Activated CD8-positive, alpha-beta memory T cell treated with anti-CD3 and anti-CD28 coated beads, Interleukin-2, amount 10 ng/mL, durations not matched to agents 7 days and 5 days (primary cell): ENCODE measurements at regions not wholly inside any gene's neighbourhood (a gene's known extent, or its start where the extent isn't known, plus 50 kb on each side); places are given as distances from the start of the nearest gene placed in this dataset.
"Not testable (repeated sequence)": the region's sequence is repeated elsewhere in the genome, so short reads cannot be mapped to it uniquely, and the experiment has no call there.

Experiments
- ATAC-seq: fragments of 150-1000 bp; cut with Tn5 transposase; one replicate; pipeline ENCODE4 v1.10.0; 2021; ENCODE audit warnings: moderate library complexity
- CTCF ChIA-PET: fragments of 350-600 bp; sonication (Branson Sonifier 250); formaldehyde crosslinking; loops from one replicate; lab custom pipeline; 2021; ENCODE audit warnings: antibody characterized with exemption; lab: Charles Lee
- DNase-seq: peaks from one replicate; pipeline ENCODE4 v3.0.0-alpha.2; 2020
- H3K27ac Mint-ChIP-seq: one replicate; pipeline ENCODE4 v1.8.0; 2021; ENCODE audit warnings: mild to moderate bottlenecking, mixed read lengths
- H3K27me3 Mint-ChIP-seq: one replicate; pipeline ENCODE4 v1.8.0; 2021; ENCODE audit warnings: mixed read lengths
- H3K36me3 Mint-ChIP-seq: one replicate; pipeline ENCODE4 v1.8.0; 2021; ENCODE audit warnings: mild to moderate bottlenecking, mixed read lengths
- H3K4me1 Mint-ChIP-seq: one replicate; pipeline ENCODE4 v1.8.0; 2021; ENCODE audit warnings: mixed read lengths
- H3K4me3 Mint-ChIP-seq: one replicate; pipeline ENCODE4 v1.8.0; 2021; ENCODE audit warnings: mild to moderate bottlenecking, moderate library complexity, mixed read lengths
- H3K9me3 Mint-ChIP-seq: one replicate; pipeline ENCODE4 v1.8.0; 2022; ENCODE audit warnings: low read depth, mixed read lengths

- no peak overlapping the region for H3K27ac Mint-ChIP-seq
- CTCF ChIA-PET, result no interaction called here
- no peak overlapping the region for H3K4me3 Mint-ChIP-seq
- ATAC-seq (no peak), DNase-seq (no peak)
- no peaks in the 10 kb centered on the region for H3K4me1 Mint-ChIP-seq
- no peaks in the 10 kb centered on the region for H3K27me3 Mint-ChIP-seq
- no peaks in the 10 kb centered on the region for H3K36me3 Mint-ChIP-seq
- H3K9me3 Mint-ChIP-seq, result peaks cover 12% of the 10 kb centered on the region
These were observed 440.4 kb upstream of the ERCC4 start for GRCh38 chr16:13479549-13479948.

GRCh38 chr16:13480801-13481200, 439.2 kb upstream of the ERCC4 start:
- ATAC-seq (no peak), DNase-seq (no peak)
- Mint-ChIP-seq H3K27me3 (no peaks in the 10 kb centered on the region), H3K36me3 (no peaks in the 10 kb centered on the region), H3K9me3 (peaks cover 14% of the 10 kb centered on the region), H3K4me3 (no peak overlapping the region), H3K4me1 (no peaks in the 10 kb centered on the region), H3K27ac (no peak overlapping the region)
- CTCF ChIA-PET, result no interaction called here

DNA sequence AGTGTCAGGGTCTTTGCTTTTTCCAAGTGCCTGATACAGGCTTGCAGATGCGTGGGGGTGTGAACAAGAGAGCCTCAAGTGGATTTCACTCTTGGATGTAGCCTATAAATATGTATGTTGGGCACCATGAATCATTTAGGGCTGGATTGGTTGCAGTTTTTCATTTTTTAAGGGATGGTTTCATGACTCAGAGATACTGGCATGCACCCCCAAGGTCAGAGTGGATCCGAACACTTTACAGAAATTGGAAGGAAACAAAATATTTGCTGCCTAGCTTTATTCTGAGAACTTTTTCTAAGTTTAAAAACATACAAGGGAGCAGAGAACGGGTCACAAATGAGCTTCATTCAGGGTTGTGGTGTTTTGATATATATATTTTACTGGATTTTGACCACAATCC, 436.8 kb upstream of the ERCC4 start:
- Mint-ChIP-seq H3K9me3 (peaks cover 21% of the 10 kb centered on the region), H3K27ac (no peak overlapping the region), H3K4me1 (no peaks in the 10 kb centered on the region), H3K27me3 (no peaks in the 10 kb centered on the region), H3K4me3 (no peak overlapping the region), H3K36me3 (no peaks in the 10 kb centered on the region)
- no peak for DNase-seq
- no peak for ATAC-seq
- CTCF ChIA-PET, result no interaction called here

DNA sequence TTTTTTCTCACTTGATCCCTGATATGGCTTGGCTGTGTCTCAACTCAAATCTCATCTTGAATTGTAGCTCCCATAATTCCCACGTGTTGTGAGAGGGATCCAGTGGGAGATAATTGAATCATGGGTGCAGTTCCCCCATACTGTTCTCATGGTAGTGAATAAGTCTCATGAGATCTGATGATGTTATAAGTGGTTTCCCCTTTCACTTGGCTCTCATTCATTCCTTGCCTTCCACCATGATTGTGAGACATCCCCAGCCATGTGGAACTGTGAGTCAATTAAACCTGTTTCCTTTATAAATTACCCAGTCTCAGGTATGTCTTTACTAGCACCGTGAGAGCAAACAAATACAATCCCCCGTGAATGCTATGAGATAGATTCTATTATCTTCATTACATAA, 430.5 kb upstream of the ERCC4 start:
- H3K4me3 Mint-ChIP-seq, H3K27me3 Mint-ChIP-seq, CTCF ChIA-PET, H3K36me3 Mint-ChIP-seq, H3K27ac Mint-ChIP-seq, ATAC-seq, H3K4me1 Mint-ChIP-seq, DNase-seq: not testable (repeated sequence)
- H3K9me3 Mint-ChIP-seq, result peaks cover 12% of the 10 kb centered on the region

- Mint-ChIP-seq H3K4me1 (no peaks in the 10 kb centered on the region), H3K27ac (no peak overlapping the region), H3K4me3 (no peak overlapping the region), H3K9me3 (peaks cover 6% of the 10 kb centered on the region), H3K27me3 (no peaks in the 10 kb centered on the region), H3K36me3 (no peaks in the 10 kb centered on the region)
- CTCF ChIA-PET, result no interaction called here
- DNase-seq, result no peak
- ATAC-seq, result no peak
These were observed 427.9 kb upstream of the ERCC4 start for GRCh38 chr16:13492046-13492445.

GRCh38 chr16:13503960-13504635, 415.9 kb upstream of the ERCC4 start:
- H3K4me1 Mint-ChIP-seq, result no peaks in the 10 kb centered on the region
- H3K36me3 Mint-ChIP-seq, result no peaks in the 10 kb centered on the region
- H3K27me3 Mint-ChIP-seq, result no peaks in the 10 kb centered on the region
- no peak overlapping the region for H3K4me3 Mint-ChIP-seq
- no peaks in the 10 kb centered on the region for H3K9me3 Mint-ChIP-seq
- no peak overlapping the region for H3K27ac Mint-ChIP-seq
- ATAC-seq, result no peak
- CTCF ChIA-PET, result no interaction called here
- DNase-seq, result no peak

GRCh38 chr16:13507530-13507929, 412.4 kb upstream of the ERCC4 start:
- CTCF ChIA-PET, result no interaction called here
- no peak overlapping the region for H3K27ac Mint-ChIP-seq
- no peaks in the 10 kb centered on the region for H3K4me1 Mint-ChIP-seq
- no peaks in the 10 kb centered on the region for H3K36me3 Mint-ChIP-seq
- no peaks in the 10 kb centered on the region for H3K9me3 Mint-ChIP-seq
- no peaks in the 10 kb centered on the region for H3K27me3 Mint-ChIP-seq
- no peak for ATAC-seq
- no peak for DNase-seq
- no peak overlapping the region for H3K4me3 Mint-ChIP-seq

DNA sequence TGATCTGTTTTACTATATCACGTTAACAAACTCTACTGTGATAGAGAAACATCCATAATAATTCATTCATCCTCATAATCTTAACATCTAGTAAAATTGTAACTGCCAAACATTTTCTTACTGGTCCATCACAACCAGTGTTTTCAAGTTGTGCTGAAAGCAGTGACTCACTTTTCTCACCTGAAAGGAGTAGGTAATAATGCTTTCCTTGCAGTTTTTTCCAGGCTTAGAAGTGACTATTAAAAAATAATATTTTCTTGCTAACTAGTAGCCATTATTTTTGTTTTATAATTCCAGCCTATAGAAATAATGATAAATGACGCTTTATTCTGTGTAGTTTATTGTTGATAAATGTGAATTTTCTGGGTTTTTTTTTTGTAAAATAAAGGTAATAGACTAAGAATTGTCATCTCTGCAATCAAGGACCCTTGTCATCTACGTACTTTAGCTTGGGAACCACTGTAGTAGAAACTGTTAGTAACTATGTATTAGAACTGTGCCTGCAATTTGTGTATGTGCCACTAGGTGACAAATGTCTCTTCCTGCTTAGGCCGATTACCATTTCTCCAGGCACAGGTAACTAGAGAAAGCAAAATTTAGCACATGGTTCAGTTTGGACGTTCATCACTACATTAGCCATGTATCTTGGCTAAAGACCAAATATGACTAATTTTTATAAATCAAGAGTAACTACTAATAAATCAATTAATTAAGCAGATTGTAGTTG, 409.4 kb upstream of the ERCC4 start:
- Mint-ChIP-seq H3K27ac (no peak overlapping the region), H3K4me3 (no peak overlapping the region), H3K27me3 (no peaks in the 10 kb centered on the region), H3K36me3 (no peaks in the 10 kb centered on the region), H3K9me3 (peaks cover 3% of the 10 kb centered on the region), H3K4me1 (no peaks in the 10 kb centered on the region)
- CTCF ChIA-PET, result no interaction called here
- no peak for ATAC-seq
- no peak for DNase-seq

DNA sequence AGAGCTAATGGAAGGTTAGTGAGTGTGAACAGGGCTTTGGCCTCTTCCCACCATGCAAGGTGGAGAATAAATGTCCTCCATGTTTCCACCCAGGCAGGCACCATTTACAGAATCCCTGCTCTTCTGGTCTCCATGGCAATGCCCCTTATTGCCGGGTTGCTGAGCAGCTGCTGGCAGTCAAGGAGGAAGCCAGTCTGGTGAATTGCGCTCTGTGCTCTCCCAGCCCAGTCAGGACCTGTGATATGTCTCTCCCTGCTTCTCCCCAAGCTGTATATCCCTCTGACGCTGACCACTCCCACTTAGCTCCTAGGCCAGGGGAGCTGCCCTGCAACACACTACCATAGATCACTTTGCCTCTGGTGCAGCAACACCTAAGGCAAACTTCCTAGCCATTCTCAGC, 402.1 kb upstream of the ERCC4 start:
- DNase-seq (no peak), ATAC-seq (no peak)
- Mint-ChIP-seq H3K27ac (no peak overlapping the region), H3K4me3 (no peak overlapping the region), H3K27me3 (no peaks in the 10 kb centered on the region), H3K9me3 (peaks cover 9% of the 10 kb centered on the region), H3K4me1 (no peaks in the 10 kb centered on the region), H3K36me3 (no peaks in the 10 kb centered on the region)
- CTCF ChIA-PET, result no interaction called here

DNA sequence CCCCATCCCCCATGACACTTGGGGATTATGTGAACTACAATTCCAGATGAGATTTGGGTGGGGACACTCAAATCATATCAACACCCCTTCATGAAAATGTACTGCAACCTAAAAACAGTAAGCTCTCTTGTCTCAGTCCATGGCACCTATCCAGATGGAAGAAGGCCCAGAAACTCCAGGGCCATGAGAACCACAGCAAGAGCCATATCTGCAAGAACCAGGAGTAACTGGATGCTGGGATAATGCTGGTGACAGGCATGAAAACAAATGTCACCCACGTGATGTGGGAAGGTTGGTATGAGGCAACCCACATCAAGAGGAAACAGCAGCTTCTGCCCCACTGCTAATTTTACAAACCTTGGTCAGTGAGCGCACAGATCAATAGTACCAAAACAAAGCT, 400.1 kb upstream of the ERCC4 start:
- CTCF ChIA-PET, result no interaction called here
- H3K9me3 Mint-ChIP-seq, result peaks cover 8% of the 10 kb centered on the region

DNA sequence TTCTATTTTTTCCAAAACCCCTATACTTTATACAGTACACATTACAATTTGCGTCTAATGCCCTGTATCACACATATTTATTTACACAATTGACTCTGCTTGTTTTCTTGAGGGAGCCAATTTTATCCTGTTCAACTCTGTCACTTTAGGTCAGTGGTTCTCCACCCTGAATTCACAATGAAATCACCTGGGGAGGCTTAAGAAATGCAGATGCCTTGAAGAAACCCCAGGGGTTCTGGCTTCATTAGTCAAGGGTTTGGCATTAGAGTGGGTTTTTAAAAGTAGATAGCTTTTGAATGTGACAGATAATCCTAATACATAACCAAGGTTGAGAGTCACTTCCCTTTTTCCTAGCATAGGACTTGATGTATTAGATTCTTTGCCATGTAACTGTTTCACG, 398.6 kb upstream of the ERCC4 start:
- H3K27me3 Mint-ChIP-seq, result no peaks in the 10 kb centered on the region
- H3K4me1 Mint-ChIP-seq, result no peaks in the 10 kb centered on the region
- H3K27ac Mint-ChIP-seq, result no peak overlapping the region
- peaks cover 4% of the 10 kb centered on the region for H3K9me3 Mint-ChIP-seq
- CTCF ChIA-PET, result no interaction called here
- H3K4me3 Mint-ChIP-seq, result no peak overlapping the region
- H3K36me3 Mint-ChIP-seq, result no peaks in the 10 kb centered on the region
- ATAC-seq (no peak), DNase-seq (no peak)

More for the DNA sequence above, 400.1 kb upstream of the ERCC4 start:
- Mint-ChIP-seq H3K27me3 (no peaks in the 10 kb centered on the region), H3K27ac (no peak overlapping the region), H3K4me1 (no peaks in the 10 kb centered on the region), H3K36me3 (no peaks in the 10 kb centered on the region), H3K4me3 (no peak overlapping the region)
- ATAC-seq (no peak), DNase-seq (no peak)

DNA sequence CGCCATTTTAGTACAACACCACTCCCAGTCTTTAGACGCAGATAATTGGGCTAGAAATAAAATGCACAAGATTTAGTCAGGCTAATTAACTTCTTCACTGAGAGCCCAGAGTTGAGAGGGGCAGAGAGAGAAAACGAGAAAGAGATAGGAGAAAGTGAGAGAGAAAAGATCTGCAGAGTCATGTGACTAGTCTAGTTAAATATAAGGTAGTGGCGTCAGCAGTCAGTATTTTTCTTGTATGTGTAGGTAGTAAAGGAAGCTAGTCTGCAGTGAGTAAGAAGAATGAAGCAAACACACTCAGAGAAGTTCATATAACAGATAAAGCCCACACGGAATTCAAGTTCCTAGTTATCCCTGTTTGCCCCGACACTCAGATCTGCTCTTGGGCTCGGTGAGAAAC, 392.6 kb upstream of the ERCC4 start:
- H3K9me3 Mint-ChIP-seq, result peaks cover 5% of the 10 kb centered on the region
- ATAC-seq (no peak), DNase-seq (no peak)
- H3K36me3 Mint-ChIP-seq, result no peaks in the 10 kb centered on the region
- no peak overlapping the region for H3K4me3 Mint-ChIP-seq
- no peaks in the 10 kb centered on the region for H3K27me3 Mint-ChIP-seq
- H3K27ac Mint-ChIP-seq, result no peak overlapping the region
- CTCF ChIA-PET, result no interaction called here
- no peaks in the 10 kb centered on the region for H3K4me1 Mint-ChIP-seq

DNA sequence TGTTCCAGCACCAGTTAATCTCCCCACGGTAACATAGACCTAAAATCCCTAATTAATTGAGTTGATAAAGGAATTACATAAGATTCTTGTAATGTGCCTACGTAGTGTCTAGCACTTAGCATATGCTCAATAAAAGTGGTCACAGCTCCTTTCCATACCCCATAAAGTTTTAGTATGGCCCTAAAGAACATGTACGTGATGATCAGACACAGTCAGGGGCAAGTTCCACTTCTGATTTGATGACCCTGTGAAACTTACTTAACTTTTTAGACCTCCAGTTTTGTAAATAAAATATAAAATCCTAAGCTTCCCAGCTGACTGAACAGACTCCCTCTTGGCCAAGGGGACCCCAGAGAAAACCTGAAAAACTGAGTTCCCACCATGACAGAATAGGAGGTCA, 391.3 kb upstream of the ERCC4 start:
- Mint-ChIP-seq H3K36me3 (no peaks in the 10 kb centered on the region), H3K27ac (no peak overlapping the region), H3K27me3 (no peaks in the 10 kb centered on the region), H3K9me3 (peaks cover 10% of the 10 kb centered on the region), H3K4me1 (no peaks in the 10 kb centered on the region), H3K4me3 (no peak overlapping the region)
- CTCF ChIA-PET, result no interaction called here
- ATAC-seq (no peak), DNase-seq (no peak)

GRCh38 chr16:13529193-13529982, 390.6 kb upstream of the ERCC4 start:
- H3K27me3 Mint-ChIP-seq, result no peaks in the 10 kb centered on the region
- H3K27ac Mint-ChIP-seq, result no peak overlapping the region
- no peak for ATAC-seq
- H3K4me3 Mint-ChIP-seq, result no peak overlapping the region
- DNase-seq, result no peak
- peaks cover 10% of the 10 kb centered on the region for H3K9me3 Mint-ChIP-seq
- CTCF ChIA-PET, result no interaction called here
- H3K36me3 Mint-ChIP-seq, result no peaks in the 10 kb centered on the region
- no peaks in the 10 kb centered on the region for H3K4me1 Mint-ChIP-seq
